HL-60 (cell line): ENCODE measurements at regions not wholly inside any gene's neighbourhood (a gene's known extent, or its start where the extent isn't known, plus 50 kb on each side); places are given as distances from the start of the nearest gene placed in this dataset.

Experiments
- DNase-seq, 2 experiments: peaks; one replicate each; pipeline ENCODE4 v3.0.0-alpha.2; 2010 to 2020; ENCODE audit warnings: low read depth in 1 of 2, low spot score in 1 of 2
- H3K27ac ChIP-seq: fragments of 250-450 bp; sonication (Bioruptor Pico); replicated peaks from 2 replicates; pipeline ENCODE4 v1.5.1; 2020; ENCODE audit warnings: mild to moderate bottlenecking, moderate library complexity
- H3K27me3 ChIP-seq: fragments of 250-450 bp; sonication (Bioruptor Pico); 2 replicates; pipeline ENCODE4 v1.5.1; 2021; ENCODE audit warnings: mild to moderate bottlenecking, moderate library complexity; ENCODE audit not compliant: insufficient read depth, poor library complexity, severe bottlenecking
- H3K4me3 ChIP-seq: replicated peaks from 2 replicates; pipeline ENCODE4 v1.5.1; 2011; ENCODE audit warnings: mild to moderate bottlenecking, control low read depth, low read length; ENCODE audit not compliant: insufficient read depth
- GABPA ChIP-seq: IDR thresholded peaks from 2 replicates; pipeline ENCODE4 v1.6.1; 2012; ENCODE audit warnings: low read depth
- POLR2AphosphoS5 ChIP-seq: IDR thresholded peaks from 2 replicates; pipeline ENCODE4 v1.6.1; 2012; ENCODE audit warnings: low read depth
- SPI1 ChIP-seq: IDR thresholded peaks from 2 replicates; pipeline ENCODE4 v1.6.1; 2012; ENCODE audit warnings: low read depth, mild to moderate bottlenecking, borderline replicate concordance
- TF ChIP-seq, protein P1 (sequence below): IDR thresholded peaks from 2 replicates; pipeline ENCODE4 v1.6.1; 2012; ENCODE audit warnings: low read depth; ENCODE audit not compliant: insufficient replicate concordance
- TF ChIP-seq, protein P2 (sequence below): IDR thresholded peaks from one replicate; pipeline ENCODE4 v1.5.1; 2011; ENCODE audit warnings: low read length, control low read depth, inconsistent platforms; ENCODE audit not compliant: insufficient read depth

DNA sequence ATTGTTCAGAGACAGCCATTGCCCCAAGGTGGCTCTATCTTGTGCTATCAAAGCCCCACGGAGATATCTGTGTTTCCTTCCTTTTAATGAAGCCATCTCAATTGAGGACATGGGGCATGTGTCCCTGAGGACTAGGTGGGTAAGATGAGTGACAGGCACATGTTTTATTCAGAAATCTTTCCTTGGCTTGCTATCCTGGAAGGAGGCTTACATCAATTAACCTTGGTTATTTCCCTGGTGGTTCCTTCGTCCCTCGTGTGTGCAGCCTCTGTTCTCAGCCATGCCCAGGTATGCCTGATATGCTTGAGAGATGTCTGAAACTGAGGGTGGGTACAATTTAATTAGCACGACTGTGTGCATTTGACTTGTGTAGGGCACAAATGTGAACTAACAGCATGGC is 102.2 kb upstream of the TUT7 start:
- no peak overlapping the region for H3K4me3 ChIP-seq
- no peak for DNase-seq
- no peak overlapping the region for H3K27ac ChIP-seq
- H3K27me3 ChIP-seq = no peaks in the 10 kb centered on the region
- TF ChIP-seq, protein P1, sequence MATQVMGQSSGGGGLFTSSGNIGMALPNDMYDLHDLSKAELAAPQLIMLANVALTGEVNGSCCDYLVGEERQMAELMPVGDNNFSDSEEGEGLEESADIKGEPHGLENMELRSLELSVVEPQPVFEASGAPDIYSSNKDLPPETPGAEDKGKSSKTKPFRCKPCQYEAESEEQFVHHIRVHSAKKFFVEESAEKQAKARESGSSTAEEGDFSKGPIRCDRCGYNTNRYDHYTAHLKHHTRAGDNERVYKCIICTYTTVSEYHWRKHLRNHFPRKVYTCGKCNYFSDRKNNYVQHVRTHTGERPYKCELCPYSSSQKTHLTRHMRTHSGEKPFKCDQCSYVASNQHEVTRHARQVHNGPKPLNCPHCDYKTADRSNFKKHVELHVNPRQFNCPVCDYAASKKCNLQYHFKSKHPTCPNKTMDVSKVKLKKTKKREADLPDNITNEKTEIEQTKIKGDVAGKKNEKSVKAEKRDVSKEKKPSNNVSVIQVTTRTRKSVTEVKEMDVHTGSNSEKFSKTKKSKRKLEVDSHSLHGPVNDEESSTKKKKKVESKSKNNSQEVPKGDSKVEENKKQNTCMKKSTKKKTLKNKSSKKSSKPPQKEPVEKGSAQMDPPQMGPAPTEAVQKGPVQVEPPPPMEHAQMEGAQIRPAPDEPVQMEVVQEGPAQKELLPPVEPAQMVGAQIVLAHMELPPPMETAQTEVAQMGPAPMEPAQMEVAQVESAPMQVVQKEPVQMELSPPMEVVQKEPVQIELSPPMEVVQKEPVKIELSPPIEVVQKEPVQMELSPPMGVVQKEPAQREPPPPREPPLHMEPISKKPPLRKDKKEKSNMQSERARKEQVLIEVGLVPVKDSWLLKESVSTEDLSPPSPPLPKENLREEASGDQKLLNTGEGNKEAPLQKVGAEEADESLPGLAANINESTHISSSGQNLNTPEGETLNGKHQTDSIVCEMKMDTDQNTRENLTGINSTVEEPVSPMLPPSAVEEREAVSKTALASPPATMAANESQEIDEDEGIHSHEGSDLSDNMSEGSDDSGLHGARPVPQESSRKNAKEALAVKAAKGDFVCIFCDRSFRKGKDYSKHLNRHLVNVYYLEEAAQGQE = no peak
- TF ChIP-seq POLR2AphosphoS5 (no peak), GABPA (no peak), SPI1 (no peak)
- TF ChIP-seq, protein P2, sequence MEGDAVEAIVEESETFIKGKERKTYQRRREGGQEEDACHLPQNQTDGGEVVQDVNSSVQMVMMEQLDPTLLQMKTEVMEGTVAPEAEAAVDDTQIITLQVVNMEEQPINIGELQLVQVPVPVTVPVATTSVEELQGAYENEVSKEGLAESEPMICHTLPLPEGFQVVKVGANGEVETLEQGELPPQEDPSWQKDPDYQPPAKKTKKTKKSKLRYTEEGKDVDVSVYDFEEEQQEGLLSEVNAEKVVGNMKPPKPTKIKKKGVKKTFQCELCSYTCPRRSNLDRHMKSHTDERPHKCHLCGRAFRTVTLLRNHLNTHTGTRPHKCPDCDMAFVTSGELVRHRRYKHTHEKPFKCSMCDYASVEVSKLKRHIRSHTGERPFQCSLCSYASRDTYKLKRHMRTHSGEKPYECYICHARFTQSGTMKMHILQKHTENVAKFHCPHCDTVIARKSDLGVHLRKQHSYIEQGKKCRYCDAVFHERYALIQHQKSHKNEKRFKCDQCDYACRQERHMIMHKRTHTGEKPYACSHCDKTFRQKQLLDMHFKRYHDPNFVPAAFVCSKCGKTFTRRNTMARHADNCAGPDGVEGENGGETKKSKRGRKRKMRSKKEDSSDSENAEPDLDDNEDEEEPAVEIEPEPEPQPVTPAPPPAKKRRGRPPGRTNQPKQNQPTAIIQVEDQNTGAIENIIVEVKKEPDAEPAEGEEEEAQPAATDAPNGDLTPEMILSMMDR = no peak

DNA sequence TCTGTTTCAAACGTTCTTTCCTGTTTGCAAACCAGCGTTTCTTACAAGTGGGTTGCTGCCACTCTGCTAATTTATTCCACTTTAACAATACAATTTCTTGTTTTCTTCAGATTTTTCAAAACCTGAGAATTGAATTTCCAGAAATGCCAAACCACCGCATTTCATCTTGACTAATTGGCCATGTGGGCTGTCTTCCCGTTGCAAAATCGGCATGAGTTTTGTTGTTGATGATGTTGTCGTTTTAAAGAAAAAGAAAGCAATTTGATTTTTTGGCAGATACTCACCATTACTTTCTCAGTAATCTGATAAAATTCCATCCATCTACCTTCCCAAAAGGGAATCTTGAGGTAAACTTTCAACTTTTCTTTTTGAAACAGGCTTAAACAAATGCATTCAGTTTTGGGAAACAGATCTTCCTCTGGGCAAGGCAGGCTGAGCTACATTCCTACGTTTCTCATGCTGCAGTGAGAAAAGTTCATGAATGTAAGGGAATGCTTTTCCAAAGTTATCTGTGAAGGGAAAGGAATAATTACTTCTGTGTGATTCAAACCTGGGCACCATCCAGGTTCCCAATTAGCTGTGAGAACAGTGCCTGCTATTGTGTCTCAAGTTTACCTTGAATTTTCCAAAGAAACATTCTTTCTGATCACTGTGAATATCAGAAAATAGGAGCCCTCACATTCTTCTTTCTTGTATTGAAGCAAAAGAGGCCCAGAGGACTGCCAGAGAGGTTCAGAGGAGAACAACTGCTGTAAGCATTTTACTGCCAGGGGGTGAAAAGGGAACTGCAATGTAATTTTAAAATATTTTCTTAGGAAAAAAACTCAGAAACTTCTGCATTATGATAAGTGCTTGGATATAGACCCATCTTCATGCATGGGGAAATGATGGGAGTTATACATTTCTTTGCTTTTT is 100.7 kb upstream of the TUT7 start:
- H3K27me3 ChIP-seq = no peaks in the 10 kb centered on the region
- no peak overlapping the region for H3K4me3 ChIP-seq
- no peak for TF ChIP-seq SPI1
- no peak for TF ChIP-seq GABPA
- TF ChIP-seq, protein P2 = no peak
- TF ChIP-seq, protein P1 = no peak
- TF ChIP-seq POLR2AphosphoS5 = no peak
- no peak for DNase-seq
- no peak overlapping the region for H3K27ac ChIP-seq

DNA sequence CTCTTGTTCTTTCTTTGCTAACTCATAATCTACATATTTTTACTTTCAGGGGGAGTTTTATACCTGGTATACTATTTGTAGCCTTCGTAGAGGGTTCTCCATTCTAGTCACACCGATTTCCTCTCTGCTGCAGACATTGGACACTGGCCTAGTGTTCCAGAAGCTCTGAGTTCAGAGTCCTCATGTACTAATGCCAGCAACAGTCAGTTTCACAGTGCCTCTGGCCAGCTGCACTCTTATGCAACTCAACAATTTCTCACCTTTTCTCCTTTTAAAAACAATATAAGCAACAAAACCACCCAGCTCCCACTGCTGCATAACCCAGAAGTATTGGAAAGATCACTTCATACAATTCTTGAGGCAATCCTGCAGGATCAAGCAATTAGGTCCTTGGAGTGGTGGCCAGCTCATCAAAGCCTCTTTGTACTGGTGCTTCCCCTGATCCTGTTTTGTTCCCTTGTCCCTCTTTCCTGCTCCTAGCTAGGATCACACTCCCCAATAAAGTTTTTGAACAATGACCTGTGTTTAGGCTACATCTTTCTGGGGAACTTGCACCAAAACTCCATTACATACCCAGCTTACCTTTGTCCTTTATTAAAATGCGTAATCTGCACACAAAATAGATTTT is 98.1 kb upstream of the TUT7 start:
- H3K27me3 ChIP-seq = no peaks in the 10 kb centered on the region
- TF ChIP-seq POLR2AphosphoS5 = no peak
- no peak for TF ChIP-seq SPI1
- TF ChIP-seq, protein P1 = no peak
- TF ChIP-seq GABPA = no peak
- TF ChIP-seq, protein P2 = no peak

More for the DNA sequence above, 98.1 kb upstream of the TUT7 start:
- DNase-seq = no peak
- H3K4me3 ChIP-seq = no peak overlapping the region
- H3K27ac ChIP-seq = no peak overlapping the region
